Right lobe of liver (tissue), 4 donors: ENCODE measurements at regions not wholly inside any gene's neighbourhood (a gene's known extent, or its start where the extent isn't known, plus 50 kb on each side); places are given as distances from the start of the nearest gene placed in this dataset.

Source experiments
- CTCF ChIP-seq, 4 donors: fragments of 200-600 bp in 3 of 4; fragments of 450-650 bp in 1 of 4; IDR thresholded peaks; one replicate each; pipeline versions ENCODE4 v1.5.1 to v1.8.0; 2016 to 2022; ENCODE audit warnings: antibody characterized with exemption in 4 of 4, mild to moderate bottlenecking in 2 of 4
- POLR2A ChIP-seq: fragments of 450-650 bp; IDR thresholded peaks from one replicate; pipeline ENCODE4 v1.6.1; 2017; ENCODE audit warnings: antibody characterized with exemption, mild to moderate bottlenecking
- donor health status: DM: no; HTN: no; CAD: no.
- donor health status: DM: no; HTN: no; CAD: no.
- donor health status: DM: no; HTN: yes; CAD: no.

DNA sequence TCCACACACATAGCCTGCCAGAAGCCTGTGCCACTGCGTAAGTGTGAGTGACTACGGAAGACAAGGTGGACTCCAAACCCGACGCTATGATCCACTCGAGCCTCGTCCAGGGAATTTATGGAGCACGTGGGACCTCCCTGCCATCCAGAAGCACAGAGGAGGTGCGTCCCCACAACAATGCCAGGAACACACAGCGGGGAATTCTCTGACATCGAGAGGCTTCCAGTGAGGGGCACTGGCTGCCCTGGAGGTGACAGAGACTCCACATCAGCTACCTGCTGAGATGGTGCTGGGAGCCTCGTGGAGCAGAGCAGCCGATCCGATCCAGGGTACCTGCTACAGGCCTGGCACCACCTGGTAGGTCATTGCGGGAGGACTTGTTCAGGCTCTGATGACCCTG is 72.2 kb upstream of the INSIG1 start:
- TF ChIP-seq CTCF (IDR thresholded peaks at IDR 0.05) = no peak
- TF ChIP-seq POLR2A = no peak
